DMS114 treated with DMSO at 0.1 percent for 48 hours (cell line): ENCODE measurements at regions not wholly inside any gene's neighbourhood (a gene's known extent, or its start where the extent isn't known, plus 50 kb on each side); places are given as distances from the start of the nearest gene placed in this dataset.

Experiments used
- DNase-seq: peaks from one replicate; lab custom pipeline; 2025; ENCODE audit not compliant: unreplicated experiment; lab: John Stamatoyannopoulos, UW

DNA sequence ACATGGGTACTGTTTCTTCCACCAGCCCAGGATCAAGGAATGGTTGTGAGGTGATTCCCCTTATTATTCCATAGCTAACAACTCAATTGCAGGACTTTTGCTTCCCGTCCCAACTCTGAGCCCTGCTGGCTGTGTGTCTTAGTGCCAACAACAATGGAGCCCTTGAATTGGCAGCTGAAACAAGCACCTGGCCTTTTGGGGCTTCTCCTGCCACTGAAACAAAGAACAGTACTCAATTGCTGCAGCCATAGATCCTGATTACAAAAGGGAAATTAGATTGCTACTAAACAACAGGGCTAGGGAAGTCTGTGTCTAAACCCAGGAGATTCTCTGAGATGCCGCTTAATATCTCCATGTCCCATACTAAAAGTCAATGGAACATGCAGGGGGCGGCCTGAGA, 61.3 kb upstream of the CARMIL1 start:
- DNase-seq = no peak

DNA sequence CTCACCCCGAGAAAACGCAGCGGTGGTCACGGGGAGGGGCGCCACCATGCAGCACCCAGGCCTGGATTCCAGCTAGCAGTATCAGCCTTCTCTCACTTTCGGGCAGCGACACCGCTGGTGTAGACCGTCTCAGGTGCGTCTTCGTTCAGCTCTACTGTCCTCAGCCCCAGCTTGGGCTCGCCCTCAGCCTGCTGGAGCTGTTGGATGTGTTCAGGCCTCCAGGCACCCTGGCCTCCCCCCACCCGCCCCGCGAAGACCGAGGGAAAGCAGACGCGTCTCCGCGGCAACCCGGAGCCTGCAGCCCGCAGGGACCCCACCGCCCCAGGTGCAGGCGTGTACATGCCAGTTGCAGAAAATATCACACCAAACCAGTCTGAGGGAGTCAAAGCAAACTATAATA, 60.8 kb upstream of the CARMIL1 start:
- no peak for DNase-seq

DNA sequence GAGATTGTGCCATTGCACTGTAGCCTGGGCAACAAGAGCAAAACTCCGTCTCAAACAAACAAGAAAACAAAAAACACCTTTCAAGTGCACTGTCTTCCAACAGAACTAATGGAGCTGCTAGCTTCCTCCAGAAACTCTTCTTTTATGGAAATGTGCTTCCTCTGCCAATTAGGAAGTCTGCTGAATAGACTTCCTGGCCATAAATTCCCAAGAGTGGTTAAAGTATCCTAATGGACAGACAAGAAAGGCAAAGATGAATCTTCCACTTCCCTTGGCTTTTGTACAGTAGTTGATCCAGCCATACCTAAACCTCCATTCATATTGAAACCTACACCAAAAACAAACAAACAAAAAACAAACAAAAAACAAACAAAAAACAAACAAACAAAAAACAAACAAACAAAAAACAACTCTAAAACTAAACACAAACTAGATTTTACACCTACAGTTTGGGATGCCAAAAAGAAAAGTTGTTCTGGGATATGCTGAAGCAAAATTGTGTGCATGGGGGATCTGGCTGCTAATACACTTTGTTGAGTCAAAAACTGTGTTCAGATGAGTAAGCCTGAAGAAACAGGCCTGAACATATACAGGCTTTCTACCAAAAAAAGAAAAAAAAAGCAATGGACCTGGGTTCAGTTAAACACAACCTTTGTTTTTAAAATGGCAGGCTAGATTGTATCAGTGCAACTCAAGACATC, 59.8 kb upstream of the CARMIL1 start:
- DNase-seq = no peak

DNA sequence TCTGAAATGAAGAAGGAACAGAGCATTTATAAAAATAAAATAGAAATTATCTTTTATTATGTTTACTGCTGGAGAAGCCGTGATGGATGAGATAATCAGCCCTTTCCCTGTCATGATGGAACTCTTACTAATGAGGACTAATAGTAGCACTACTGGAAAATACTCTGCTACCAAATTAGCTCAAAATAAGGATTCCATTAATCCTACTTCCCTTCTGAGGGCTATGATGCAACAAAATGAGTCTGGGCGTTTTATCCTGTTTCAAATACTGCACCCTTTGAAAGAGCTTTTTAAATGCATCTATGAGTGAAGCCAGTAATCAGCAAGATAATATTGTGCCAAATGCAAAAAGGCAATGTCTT, 59.3 kb upstream of the CARMIL1 start:
- DNase-seq = no peak

DNA sequence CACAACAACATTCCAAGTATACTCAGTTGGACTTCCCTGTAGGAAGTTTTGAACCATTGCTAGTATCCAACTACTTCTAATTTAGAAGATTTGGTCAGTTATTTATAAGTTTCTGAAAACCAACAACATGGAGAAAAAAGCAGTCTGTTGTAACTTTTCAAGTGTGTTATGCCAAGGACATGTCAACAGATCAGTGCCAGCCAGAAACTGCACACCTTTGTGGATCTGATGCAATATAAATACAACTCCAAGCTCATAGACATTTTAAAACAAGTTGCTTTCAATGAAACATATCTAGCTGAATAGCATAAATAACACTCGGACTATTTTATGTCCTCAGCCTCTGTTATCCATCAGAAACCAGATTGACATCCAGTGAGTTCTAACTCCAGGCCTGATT, 58.3 kb upstream of the CARMIL1 start:
- DNase-seq = no peak

DNA sequence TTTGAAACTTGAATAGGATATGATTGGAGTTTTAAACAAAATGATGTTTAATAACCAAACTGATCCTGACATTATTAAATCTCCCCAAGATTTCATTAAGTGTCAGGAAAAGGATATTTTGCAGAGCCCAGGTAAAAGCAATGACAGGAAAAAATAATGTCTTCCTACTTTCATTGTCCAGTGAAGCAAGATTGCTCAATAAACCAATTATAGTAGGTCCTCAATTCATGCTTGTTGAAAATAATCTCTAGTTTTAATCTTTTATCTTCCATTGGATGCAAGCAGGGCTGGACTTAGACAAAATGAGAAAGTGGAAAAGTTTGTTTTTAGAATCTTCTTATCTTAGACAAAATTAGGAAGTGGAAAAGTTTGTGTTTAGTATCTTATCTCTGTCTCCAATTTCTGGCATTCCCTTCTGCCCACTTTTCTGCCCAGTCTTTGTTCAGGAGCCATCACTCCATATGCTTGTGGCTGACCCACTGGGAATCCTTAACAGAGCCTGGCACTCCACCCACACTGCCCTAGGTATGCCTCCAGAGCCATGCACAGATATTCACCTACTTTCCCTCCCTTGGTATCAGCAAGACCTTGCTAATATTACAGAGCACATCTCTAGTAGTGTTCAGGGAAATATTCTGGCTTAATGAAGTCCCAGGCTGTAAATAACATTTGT, 57.0 kb upstream of the CARMIL1 start:
- no peak for DNase-seq

DNA sequence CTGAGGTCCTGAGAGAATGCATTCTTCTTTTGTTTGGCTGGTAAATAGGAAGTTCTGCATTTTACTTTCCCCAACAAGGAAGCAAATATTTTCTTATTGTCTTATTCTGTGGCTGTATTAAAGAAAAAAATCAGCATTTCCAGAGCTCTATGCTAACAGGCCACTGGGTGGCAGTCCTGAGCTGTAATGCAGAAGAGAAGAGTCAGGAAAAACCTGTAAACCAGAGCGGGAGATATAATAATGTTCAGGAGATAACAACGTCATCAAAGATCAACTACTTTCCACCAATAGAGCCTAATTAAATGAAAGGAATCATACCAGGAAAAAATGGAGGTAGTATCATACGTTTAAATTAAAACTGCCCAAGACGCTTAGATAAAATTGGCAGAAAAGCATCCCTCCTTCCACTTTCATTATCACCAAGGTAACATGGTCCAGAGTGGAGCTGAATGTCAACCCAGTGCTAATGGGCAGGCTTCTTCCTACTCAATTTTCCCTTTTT, 55.6 kb upstream of the CARMIL1 start:
- DNase-seq = peak; percentile 65

DNA sequence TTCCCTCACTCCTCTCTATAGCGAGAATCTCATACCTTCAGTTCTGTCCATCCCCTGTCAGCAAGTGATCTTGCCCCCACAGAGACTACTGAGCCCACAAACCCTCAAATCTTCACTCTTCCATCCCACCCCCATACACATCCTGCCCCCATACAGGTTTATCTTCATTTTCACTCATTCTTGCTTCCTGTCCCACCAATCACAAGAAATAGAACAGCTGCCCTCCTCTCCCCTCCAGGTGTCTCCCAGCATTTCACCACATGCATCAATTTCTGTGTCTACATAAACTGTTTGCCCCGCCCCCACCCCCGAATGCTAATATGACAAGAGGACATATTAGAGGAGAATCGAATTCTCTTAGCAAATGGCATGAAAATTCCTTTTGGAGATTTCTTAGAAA, 54.9 kb upstream of the CARMIL1 start:
- no peak for DNase-seq

DNA sequence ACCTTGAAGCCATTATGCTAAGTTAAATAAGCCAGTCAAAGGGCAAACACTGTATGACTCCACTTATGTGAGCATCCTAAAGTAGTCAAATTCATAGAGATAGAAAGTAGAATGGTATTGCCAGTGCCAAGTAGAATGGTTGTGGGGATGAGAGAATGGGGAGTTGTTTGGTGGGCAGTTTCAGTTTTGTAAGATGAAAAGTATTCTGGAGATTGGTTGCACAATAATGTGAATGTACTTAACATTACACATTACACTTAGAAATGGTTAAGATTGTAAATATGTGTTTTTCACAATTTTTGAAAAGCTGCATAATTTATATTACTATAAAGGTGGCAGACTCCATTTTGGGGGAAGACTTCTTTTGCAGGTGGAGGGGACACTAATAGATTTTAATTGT, 51.3 kb upstream of the CARMIL1 start:
- no peak for DNase-seq
